Hepatocyte (in vitro differentiated cells): ENCODE measurements at regions not wholly inside any gene's neighbourhood (a gene's known extent, or its start where the extent isn't known, plus 50 kb on each side); places are given as distances from the start of the nearest gene placed in this dataset.

Experiments
- DNase-seq: peaks from one replicate; pipeline ENCODE4 v3.0.0-alpha.2; 2016; ENCODE audit warnings: low spot score
- H2AFZ ChIP-seq: fragments of 200-600 bp; sonication (generic); 2 replicates; pipeline ENCODE4 v1.6.0; 2016; ENCODE audit warnings: antibody characterized with exemption, mild to moderate bottlenecking
- H3K27ac ChIP-seq: fragments of 200-600 bp; sonication (generic); 2 replicates; pipeline ENCODE4 v1.5.1; 2016; ENCODE audit warnings: mild to moderate bottlenecking
- H3K27me3 ChIP-seq: fragments of 200-600 bp; sonication (generic); 2 replicates; pipeline ENCODE4 v1.6.1; 2016
- H3K36me3 ChIP-seq: fragments of 200-600 bp; sonication (generic); replicated peaks from 2 replicates; pipeline ENCODE4 v1.5.1; 2016; ENCODE audit warnings: low read depth; ENCODE audit not compliant: insufficient read depth
- H3K4me1 ChIP-seq: fragments of 200-600 bp; sonication (generic); 2 replicates; pipeline ENCODE4 v1.5.1; 2016; ENCODE audit warnings: mild to moderate bottlenecking, moderate library complexity; ENCODE audit not compliant: insufficient read depth
- H3K4me2 ChIP-seq: fragments of 200-600 bp; sonication (generic); 2 replicates; pipeline ENCODE4 v1.6.0; 2016
- H3K4me3 ChIP-seq: fragments of 200-600 bp; sonication (generic); 2 replicates; pipeline ENCODE4 v1.5.1; 2016; ENCODE audit warnings: mild to moderate bottlenecking
- H3K79me2 ChIP-seq: fragments of 200-600 bp; sonication (generic); 2 replicates; pipeline ENCODE4 v1.6.0; 2017; ENCODE audit warnings: mild to moderate bottlenecking
- H3K9me2 ChIP-seq: fragments of 200-600 bp; sonication (generic); replicated peaks from 2 replicates; pipeline ENCODE4 v1.6.0; 2017; ENCODE audit warnings: mild to moderate bottlenecking; ENCODE audit not compliant: insufficient read depth
- H3K9me3 ChIP-seq: fragments of 200-600 bp; sonication (generic); 2 replicates; pipeline ENCODE4 v1.5.1; 2016; ENCODE audit warnings: low read depth, mild to moderate bottlenecking
- H4K20me1 ChIP-seq: fragments of 200-600 bp; sonication (generic); 2 replicates; pipeline ENCODE4 v1.6.0; 2016; ENCODE audit warnings: mild to moderate bottlenecking; ENCODE audit not compliant: insufficient read depth, poor library complexity, severe bottlenecking
- CTCF ChIP-seq: fragments of 200-600 bp; sonication (generic); IDR thresholded peaks from 2 replicates; pipeline ENCODE4 v1.5.1; 2016; ENCODE audit warnings: antibody characterized with exemption, mild to moderate bottlenecking; ENCODE audit not compliant: poor library complexity
- EZH2 ChIP-seq: fragments of 200-600 bp; sonication (generic); IDR thresholded peaks from 2 replicates; pipeline ENCODE4 v1.6.1; 2016; ENCODE audit warnings: antibody characterized with exemption, mild to moderate bottlenecking, borderline replicate concordance
- EZH2phosphoT487 ChIP-seq: fragments of 200-600 bp; sonication (generic); IDR thresholded peaks from one replicate; pipeline ENCODE4 v1.6.1; 2018; ENCODE audit warnings: antibody characterized with exemption, mild to moderate bottlenecking, low read depth, moderate library complexity; ENCODE audit not compliant: unreplicated experiment, severe bottlenecking
- WGBS: methylation state at CpG from one replicate; pipeline ENCODE4 v1.1.6; 2016; ENCODE audit warnings: low lambda C conversion rate; ENCODE audit errors: missing lambda C conversion rate; 5-methylcytosine and 5-hydroxymethylcytosine counted together

GRCh38 chr17:77428749-77429368 lies 288.1 kb downstream of the SEC14L1 start:
- no peak for DNase-seq
- Histone ChIP-seq H3K4me1 (peaks cover 86% of the 10 kb centered on the region), H3K9me2 (no peaks in the 10 kb centered on the region), H4K20me1 (peaks cover 56% of the 10 kb centered on the region), H2AFZ (no peak overlapping the region), H3K4me2 (no peak overlapping the region), H3K27me3 (no peaks in the 10 kb centered on the region), H3K36me3 (no peaks in the 10 kb centered on the region), H3K4me3 (no peak overlapping the region), H3K79me2 (peaks cover 87% of the 10 kb centered on the region), H3K9me3 (no peaks in the 10 kb centered on the region), H3K27ac (peak overlapping the region; percentile 72)
- 78% methylated on average over 16 of the region's 16 CpGs for WGBS
- TF ChIP-seq EZH2phosphoT487 (no peak), EZH2 (no peak), CTCF (no peak)

- H3K4me2 ChIP-seq: no peak overlapping the region
- no peaks in the 10 kb centered on the region for H3K27me3 ChIP-seq
- no peaks in the 10 kb centered on the region for H3K9me3 ChIP-seq
- peaks cover 88% of the 10 kb centered on the region for H3K79me2 ChIP-seq
- peaks cover 86% of the 10 kb centered on the region for H3K4me1 ChIP-seq
- TF ChIP-seq CTCF (no peak), EZH2 (no peak), EZH2phosphoT487 (no peak)
- H4K20me1 ChIP-seq: peaks cover 55% of the 10 kb centered on the region
- H3K9me2 ChIP-seq: no peaks in the 10 kb centered on the region
- H2AFZ ChIP-seq: no peak overlapping the region
- DNase-seq: no peak
- H3K27ac ChIP-seq: peak overlapping the region; percentile 72
- WGBS: 75% methylated on average over 14 of the region's 14 CpGs
- no peak overlapping the region for H3K4me3 ChIP-seq
- no peaks in the 10 kb centered on the region for H3K36me3 ChIP-seq
Measured at GRCh38 chr17:77429369-77429968, 288.7 kb downstream of the SEC14L1 start.

GRCh38 chr17:77429969-77430752 lies 289.4 kb downstream of the SEC14L1 start:
- WGBS: 24% methylated on average over 16 of the region's 16 CpGs
- peaks cover 86% of the 10 kb centered on the region for H3K4me1 ChIP-seq
- DNase-seq: peak; percentile 95

More at GRCh38 chr17:77429969-77430752, 289.4 kb downstream of the SEC14L1 start:
- H3K9me2 ChIP-seq: no peaks in the 10 kb centered on the region
- H3K36me3 ChIP-seq: no peaks in the 10 kb centered on the region
- H3K4me3 ChIP-seq: no peak overlapping the region
- peaks cover 58% of the 10 kb centered on the region for H4K20me1 ChIP-seq
- no peaks in the 10 kb centered on the region for H3K9me3 ChIP-seq
- H2AFZ ChIP-seq: no peak overlapping the region
- TF ChIP-seq CTCF (peak; percentile 93), EZH2phosphoT487 (no peak)
- peaks cover 89% of the 10 kb centered on the region for H3K79me2 ChIP-seq
- H3K27me3 ChIP-seq: no peaks in the 10 kb centered on the region
- H3K4me2 ChIP-seq: peak overlapping the region; percentile 61
- peak overlapping the region; percentile 97 for H3K27ac ChIP-seq
